Gastroesophageal sphincter (tissue), 3 donors: ENCODE measurements at regions not wholly inside any gene's neighbourhood (a gene's known extent, or its start where the extent isn't known, plus 50 kb on each side); places are given as distances from the start of the nearest gene placed in this dataset.

Experiments
- CTCF ChIP-seq, 4 experiments: fragments of 200-600 bp in 2 of 4; fragments of 450-650 bp in 2 of 4; sonication (generic) in 1 of 4; IDR thresholded peaks; one replicate each; pipeline ENCODE4 v1.5.1; 2017 to 2019; ENCODE audit warnings: antibody characterized with exemption in 4 of 4, mild to moderate bottlenecking in 2 of 4, moderate library complexity in 2 of 4
- POLR2A ChIP-seq, 2 donors: fragments of 450-650 bp; IDR thresholded peaks; one replicate each; pipeline ENCODE4 v1.6.1; 2017; ENCODE audit warnings: antibody characterized with exemption in 2 of 2, mild to moderate bottlenecking in 2 of 2, moderate library complexity in 1 of 2
- POLR2AphosphoS5 ChIP-seq: sonication (generic); formaldehyde crosslinking; IDR thresholded peaks from one replicate; pipeline ENCODE4 v1.6.1; 2017; ENCODE audit warnings: antibody characterized with exemption

GRCh38 chr10:109348324-109348723, 575.0 kb downstream of the XPNPEP1 start:
- TF ChIP-seq POLR2A (IDR thresholded peaks at IDR 0.05) (no peak), CTCF (IDR thresholded peaks at IDR 0.05) (no peak), POLR2AphosphoS5 (no peak)
